ENCODE measurements at regions not wholly inside any gene's neighbourhood (a gene's known extent, or its start where the extent isn't known, plus 50 kb on each side); places are given as distances from the start of the nearest gene placed in this dataset.
A peak's percentile ranks its signal among the peaks of the same experiment; 100 is the strongest.
"Not testable (repeated sequence)": the region's sequence is repeated elsewhere in the genome, so short reads cannot be mapped to it uniquely, and the experiment has no call there.

- H3K9me3 ChIP-seq (ENCODE audit: control insufficient read depth in 1 of 2, insufficient read depth in 1 of 2, low read length in 2 of 2); ATAC-seq (ENCODE audit: poor library complexity); H3K27ac ChIP-seq (ENCODE audit: low read depth in 1 of 2, low read length in 2 of 2); H3K36me3 ChIP-seq (ENCODE audit: insufficient read depth, low read length); H3K27me3 ChIP-seq (ENCODE audit: control insufficient read depth in 1 of 2, insufficient read depth in 2 of 2, low read length in 2 of 2); H3K36me3 Mint-ChIP-seq (ENCODE audit: low read depth); H3K27me3 Mint-ChIP-seq; H3K27ac Mint-ChIP-seq; POLR2A ChIA-PET; CTCF ChIA-PET; H3K4me1 ChIP-seq (ENCODE audit: insufficient read depth, low read length); H3K9me3 Mint-ChIP-seq; H3K4me3 ChIP-seq (ENCODE audit: low read length); H3K4me3 Mint-ChIP-seq; H3K4me1 Mint-ChIP-seq (ENCODE audit: low read depth): not testable (repeated sequence)
- TF ChIP-seq, protein P1, sequence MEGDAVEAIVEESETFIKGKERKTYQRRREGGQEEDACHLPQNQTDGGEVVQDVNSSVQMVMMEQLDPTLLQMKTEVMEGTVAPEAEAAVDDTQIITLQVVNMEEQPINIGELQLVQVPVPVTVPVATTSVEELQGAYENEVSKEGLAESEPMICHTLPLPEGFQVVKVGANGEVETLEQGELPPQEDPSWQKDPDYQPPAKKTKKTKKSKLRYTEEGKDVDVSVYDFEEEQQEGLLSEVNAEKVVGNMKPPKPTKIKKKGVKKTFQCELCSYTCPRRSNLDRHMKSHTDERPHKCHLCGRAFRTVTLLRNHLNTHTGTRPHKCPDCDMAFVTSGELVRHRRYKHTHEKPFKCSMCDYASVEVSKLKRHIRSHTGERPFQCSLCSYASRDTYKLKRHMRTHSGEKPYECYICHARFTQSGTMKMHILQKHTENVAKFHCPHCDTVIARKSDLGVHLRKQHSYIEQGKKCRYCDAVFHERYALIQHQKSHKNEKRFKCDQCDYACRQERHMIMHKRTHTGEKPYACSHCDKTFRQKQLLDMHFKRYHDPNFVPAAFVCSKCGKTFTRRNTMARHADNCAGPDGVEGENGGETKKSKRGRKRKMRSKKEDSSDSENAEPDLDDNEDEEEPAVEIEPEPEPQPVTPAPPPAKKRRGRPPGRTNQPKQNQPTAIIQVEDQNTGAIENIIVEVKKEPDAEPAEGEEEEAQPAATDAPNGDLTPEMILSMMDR (IDR thresholded peaks at IDR 0.05), result peak; percentile 13
- intact Hi-C loops (cut with DNase I, micrococcal nuclease), result loop anchor here in 1 of 2 experiments (2.0 kb wide), 1 partner anchor 524 kb away; no protein-coding TSS in a partner anchor
- DNase-seq, result peak in 1 of 14 experiments; percentile 11
These were observed 64.0 kb upstream of the LYSMD4 start for GRCh38 chr15:99796940-99797870.

DNA sequence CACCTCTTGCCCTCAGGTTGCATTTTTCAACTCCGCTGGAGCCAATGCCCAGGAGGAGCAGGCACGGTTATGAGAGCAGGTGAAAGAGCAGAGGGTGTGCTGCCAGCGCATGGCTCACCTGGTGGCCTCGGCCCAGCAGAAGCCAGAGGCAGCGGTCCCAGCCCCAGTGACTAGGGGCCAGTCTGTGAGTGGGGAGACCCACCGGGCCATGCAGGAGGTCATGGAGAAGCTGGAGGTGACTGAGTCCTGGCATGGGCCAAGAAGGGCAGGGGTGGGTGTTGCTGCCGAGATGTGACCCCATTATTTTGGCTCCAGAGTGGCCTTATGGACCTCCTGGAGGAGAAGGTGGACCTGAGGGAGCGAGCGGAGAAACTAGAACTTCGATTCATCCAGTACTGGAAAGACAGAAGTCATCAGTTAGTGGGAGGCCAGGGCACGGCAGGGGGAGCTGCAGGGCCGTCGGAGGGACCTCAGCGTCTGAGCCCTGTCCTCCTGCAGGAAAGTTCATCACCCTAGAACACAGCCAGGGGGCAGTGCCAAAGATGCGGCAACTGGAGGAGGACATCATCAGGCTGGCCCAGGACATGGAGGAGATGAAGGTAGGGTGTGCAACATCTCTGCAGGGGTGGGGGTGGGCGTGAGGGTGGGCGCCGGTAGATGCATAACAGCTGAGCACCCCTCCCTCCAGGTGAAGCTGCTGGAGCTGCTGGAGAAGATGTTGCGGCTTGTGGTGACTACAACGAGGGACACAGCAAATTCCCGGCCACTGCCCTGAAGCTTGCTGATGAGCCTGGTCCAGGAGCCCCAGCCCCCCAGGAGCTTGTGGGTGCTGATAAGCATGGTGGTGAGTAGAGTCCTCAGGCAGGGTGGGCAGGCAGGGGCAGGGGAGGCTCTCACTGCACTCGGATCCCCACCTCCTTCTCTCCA lies 58.9 kb upstream of the LYSMD4 start:
- H3K36me3 ChIP-seq (ENCODE audit: insufficient read depth, low read length); H3K27me3 Mint-ChIP-seq; POLR2A ChIA-PET; H3K4me3 Mint-ChIP-seq; H3K4me1 Mint-ChIP-seq (ENCODE audit: low read depth); H3K9me3 ChIP-seq (ENCODE audit: control insufficient read depth in 1 of 2, insufficient read depth in 1 of 2, low read length in 2 of 2); H3K27ac Mint-ChIP-seq; H3K4me1 ChIP-seq (ENCODE audit: insufficient read depth, low read length); CTCF ChIA-PET; H3K27me3 ChIP-seq (ENCODE audit: control insufficient read depth in 1 of 2, insufficient read depth in 2 of 2, low read length in 2 of 2); H3K27ac ChIP-seq (ENCODE audit: low read depth in 1 of 2, low read length in 2 of 2); H3K4me3 ChIP-seq (ENCODE audit: low read length); H3K36me3 Mint-ChIP-seq (ENCODE audit: low read depth); ATAC-seq (ENCODE audit: poor library complexity); H3K9me3 Mint-ChIP-seq: not testable (repeated sequence)
- peak in 1 of 14 experiments; percentile 8 for DNase-seq
- intact Hi-C loops (cut with DNase I, micrococcal nuclease), result loop anchor here in 1 of 2 experiments (5.0 kb wide), 1 partner anchor 520 kb away; no protein-coding TSS in a partner anchor

DNA sequence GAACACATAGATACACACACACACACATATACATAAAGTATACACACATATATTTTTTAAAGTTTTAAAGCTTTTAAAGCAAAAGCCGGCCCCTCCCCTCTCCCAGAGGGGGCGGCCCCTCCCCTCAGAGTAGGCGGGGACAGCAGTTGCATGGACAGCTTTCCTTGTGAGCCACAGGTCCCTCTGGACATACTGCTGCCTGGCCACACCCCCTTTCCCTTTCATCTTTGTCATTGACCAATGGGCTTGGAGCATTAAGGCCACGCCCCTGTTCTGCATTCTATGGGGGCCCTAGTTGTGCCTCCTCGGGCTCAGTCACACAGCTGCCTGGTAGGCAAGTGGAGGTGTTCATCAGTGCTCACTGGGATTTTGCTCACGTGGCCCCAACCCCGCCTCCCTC lies 57.5 kb upstream of the LYSMD4 start:
- H3K27ac Mint-ChIP-seq; H3K4me3 Mint-ChIP-seq; H3K9me3 ChIP-seq (ENCODE audit: control insufficient read depth in 1 of 2, insufficient read depth in 1 of 2, low read length in 2 of 2); H3K9me3 Mint-ChIP-seq; H3K36me3 Mint-ChIP-seq (ENCODE audit: low read depth); CTCF ChIA-PET; H3K36me3 ChIP-seq (ENCODE audit: insufficient read depth, low read length); H3K4me3 ChIP-seq (ENCODE audit: low read length); H3K27ac ChIP-seq (ENCODE audit: low read depth in 1 of 2, low read length in 2 of 2); H3K4me1 ChIP-seq (ENCODE audit: insufficient read depth, low read length); H3K27me3 ChIP-seq (ENCODE audit: control insufficient read depth in 1 of 2, insufficient read depth in 2 of 2, low read length in 2 of 2); H3K27me3 Mint-ChIP-seq; H3K4me1 Mint-ChIP-seq (ENCODE audit: low read depth); ATAC-seq (ENCODE audit: poor library complexity): not testable (repeated sequence)
- peak in 1 of 14 experiments; percentile 18 for DNase-seq
- intact Hi-C loops (cut with DNase I, micrococcal nuclease), result loop anchor here in 1 of 2 experiments (5.0 kb wide), 1 partner anchor 518 kb away; no protein-coding TSS in a partner anchor
- POLR2A ChIA-PET, result interaction anchor here (0.6 kb wide), 1 partner anchor 518 kb away, joined by 4 read pairs; no protein-coding TSS in a partner anchor

DNA sequence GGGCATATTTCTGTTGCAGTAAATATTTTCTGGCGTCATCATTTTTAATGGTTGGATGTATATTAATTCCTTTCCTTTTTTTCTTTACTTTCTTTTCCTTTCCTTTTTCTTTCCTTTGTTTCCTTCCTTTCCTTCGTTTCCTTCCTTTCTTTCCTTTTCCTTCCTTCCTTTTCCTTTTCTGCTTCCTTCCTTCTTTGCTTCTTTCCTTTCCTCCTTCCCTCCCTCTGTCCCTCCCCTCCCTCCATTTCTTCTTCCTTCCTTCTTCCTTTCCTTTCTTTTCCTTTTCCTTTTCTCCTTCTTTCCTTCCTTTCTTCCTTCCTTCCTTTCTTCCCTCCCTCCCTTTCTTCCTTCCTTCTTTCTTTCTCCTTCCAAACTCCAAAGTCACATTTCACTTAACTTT lies 54.9 kb upstream of the LYSMD4 start:
- intact Hi-C loops (cut with DNase I, micrococcal nuclease), result no loop called here
- H3K27ac Mint-ChIP-seq, result no peak overlapping the region

DNA sequence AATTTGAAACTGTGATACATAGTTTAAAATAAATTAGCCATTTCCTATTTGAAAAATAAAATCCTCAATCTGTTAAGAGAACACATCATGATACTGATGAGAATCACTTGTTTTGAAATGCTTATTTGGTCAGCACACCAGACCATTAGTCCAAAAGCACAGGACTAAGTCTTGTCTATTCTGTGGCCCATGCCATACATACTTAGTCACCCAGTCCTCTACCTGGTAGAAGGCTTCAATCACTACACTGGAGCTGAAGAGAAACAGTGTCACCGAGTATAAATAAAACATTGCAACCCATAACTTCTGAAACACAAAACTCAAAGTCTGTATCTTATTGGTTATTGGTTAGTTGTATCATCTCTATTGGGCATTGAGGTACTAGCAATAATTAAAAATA lies 51.6 kb upstream of the LYSMD4 start:
- H3K4me3 ChIP-seq (ENCODE audit: low read length); intact Hi-C loops (cut with DNase I, micrococcal nuclease); H3K27me3 Mint-ChIP-seq; DNase-seq; H3K27me3 ChIP-seq (ENCODE audit: control insufficient read depth in 1 of 2, insufficient read depth in 2 of 2, low read length in 2 of 2); H3K27ac Mint-ChIP-seq; POLR2A ChIA-PET; H3K27ac ChIP-seq (ENCODE audit: low read depth in 1 of 2, low read length in 2 of 2); H3K36me3 ChIP-seq (ENCODE audit: insufficient read depth, low read length); CTCF ChIA-PET; H3K4me1 ChIP-seq (ENCODE audit: insufficient read depth, low read length); H3K4me1 Mint-ChIP-seq (ENCODE audit: low read depth); H3K9me3 ChIP-seq (ENCODE audit: control insufficient read depth in 1 of 2, insufficient read depth in 1 of 2, low read length in 2 of 2); ATAC-seq (ENCODE audit: poor library complexity); H3K9me3 Mint-ChIP-seq; H3K36me3 Mint-ChIP-seq (ENCODE audit: low read depth); H3K4me3 Mint-ChIP-seq: not testable (repeated sequence)

More for the DNA sequence above, 54.9 kb upstream of the LYSMD4 start:
- Histone ChIP-seq H3K4me3 (ENCODE audit: low read length) (no peak overlapping the region), H3K9me3 (ENCODE audit: control insufficient read depth in 1 of 2, insufficient read depth in 1 of 2, low read length in 2 of 2) (no peaks in the 10 kb centered on the region), H3K4me1 (ENCODE audit: insufficient read depth, low read length) (no peaks in the 10 kb centered on the region), H3K27ac (ENCODE audit: low read depth in 1 of 2, low read length in 2 of 2) (no peak overlapping the region), H3K36me3 (ENCODE audit: insufficient read depth, low read length) (no peaks in the 10 kb centered on the region), H3K27me3 (ENCODE audit: control insufficient read depth in 1 of 2, insufficient read depth in 2 of 2, low read length in 2 of 2) (no peaks in the 10 kb centered on the region)
- H3K9me3 Mint-ChIP-seq, result no peaks in the 10 kb centered on the region
- H3K4me3 Mint-ChIP-seq, result no peak overlapping the region
- TF ChIP-seq, protein P1 (IDR thresholded peaks at IDR 0.05), result no peak
- no peaks in the 10 kb centered on the region for H3K36me3 Mint-ChIP-seq (ENCODE audit: low read depth)
- no peak for ATAC-seq (ENCODE audit: poor library complexity)
- no peaks in the 10 kb centered on the region for H3K4me1 Mint-ChIP-seq (ENCODE audit: low read depth)
- no peaks in the 10 kb centered on the region for H3K27me3 Mint-ChIP-seq
- ChIA-PET CTCF (no interaction called here), POLR2A (no interaction called here)
- DNase-seq, result no peak
